Activated CD4-positive, alpha-beta T cell treated with anti-CD3 and anti-CD28 coated beads, Interleukin-2, amount 10 ng/mL, durations not matched to agents 24 days and 14 days (primary cell): ENCODE measurements at regions not wholly inside any gene's neighbourhood (a gene's known extent, or its start where the extent isn't known, plus 50 kb on each side); places are given as distances from the start of the nearest gene placed in this dataset.
"Not testable (repeated sequence)": the region's sequence is repeated elsewhere in the genome, so short reads cannot be mapped to it uniquely, and the experiment has no call there.

Source experiments
- DNase-seq: peaks from one replicate; pipeline ENCODE4 v3.0.0; 2022
- H3K27ac Mint-ChIP-seq: one replicate; pipeline ENCODE4 v1.8.0; 2022; ENCODE audit warnings: mild to moderate bottlenecking, mixed read lengths
- H3K27me3 Mint-ChIP-seq: one replicate; pipeline ENCODE4 v1.8.0; 2022; ENCODE audit warnings: mixed read lengths
- H3K36me3 Mint-ChIP-seq: one replicate; pipeline ENCODE4 v1.8.0; 2022; ENCODE audit warnings: low read depth, mild to moderate bottlenecking, mixed read lengths
- H3K4me1 Mint-ChIP-seq: one replicate; pipeline ENCODE4 v1.8.0; 2021; ENCODE audit warnings: mixed read lengths
- H3K4me3 Mint-ChIP-seq: one replicate; pipeline ENCODE4 v1.8.0; 2022; ENCODE audit warnings: mild to moderate bottlenecking, moderate library complexity, mixed read lengths
- H3K9me3 Mint-ChIP-seq: one replicate; pipeline ENCODE4 v1.8.0; 2021; ENCODE audit warnings: mixed read lengths
- intact Hi-C: fragments of 100-400 bp; cut with micrococcal nuclease; formaldehyde crosslinking; loops from one replicate; pipeline ENCODE4 v1.15.1; 2023

GRCh38 chr17:16875662-16876061 lies 96.3 kb downstream of the TNFRSF13B start:
- no peak overlapping the region for H3K4me3 Mint-ChIP-seq
- no peaks in the 10 kb centered on the region for H3K36me3 Mint-ChIP-seq
- peaks cover 2% of the 10 kb centered on the region for H3K27me3 Mint-ChIP-seq
- H3K9me3 Mint-ChIP-seq, result no peaks in the 10 kb centered on the region
- no peak for DNase-seq
- no peak overlapping the region for H3K27ac Mint-ChIP-seq
- intact Hi-C loops, result no loop called here
- no peaks in the 10 kb centered on the region for H3K4me1 Mint-ChIP-seq

- H3K27ac Mint-ChIP-seq, H3K4me3 Mint-ChIP-seq, DNase-seq, H3K9me3 Mint-ChIP-seq, intact Hi-C loops, H3K36me3 Mint-ChIP-seq, H3K4me1 Mint-ChIP-seq, H3K27me3 Mint-ChIP-seq: not testable (repeated sequence)
Observed at GRCh38 chr17:16874216-16874615, 97.7 kb downstream of the TNFRSF13B start.

- Mint-ChIP-seq H3K4me3 (no peak overlapping the region), H3K27me3 (peaks cover 2% of the 10 kb centered on the region), H3K9me3 (no peaks in the 10 kb centered on the region), H3K27ac (no peak overlapping the region), H3K4me1 (no peaks in the 10 kb centered on the region), H3K36me3 (no peaks in the 10 kb centered on the region)
- peak; percentile 75 for DNase-seq
- intact Hi-C loops, result loop anchor here (2.0 kb wide), 1 partner anchor 337 kb away; no protein-coding TSS in a partner anchor
Observed at GRCh38 chr17:16873174-16874035, 98.5 kb downstream of the TNFRSF13B start.

GRCh38 chr17:16872351-16873173 lies 99.4 kb downstream of the TNFRSF13B start:
- no peak for DNase-seq
- H3K27ac Mint-ChIP-seq, result no peak overlapping the region
- no peak overlapping the region for H3K4me3 Mint-ChIP-seq
- no peaks in the 10 kb centered on the region for H3K4me1 Mint-ChIP-seq
- H3K9me3 Mint-ChIP-seq, result no peaks in the 10 kb centered on the region
- intact Hi-C loops, result loop anchor here (2.0 kb wide), 1 partner anchor 336 kb away; no protein-coding TSS in a partner anchor
- H3K27me3 Mint-ChIP-seq, result peaks cover 2% of the 10 kb centered on the region
- no peaks in the 10 kb centered on the region for H3K36me3 Mint-ChIP-seq

GRCh38 chr17:16871446-16872190 lies 100.3 kb downstream of the TNFRSF13B start:
- H3K9me3 Mint-ChIP-seq, H3K4me3 Mint-ChIP-seq, DNase-seq, H3K36me3 Mint-ChIP-seq, H3K27me3 Mint-ChIP-seq, H3K27ac Mint-ChIP-seq, H3K4me1 Mint-ChIP-seq: not testable (repeated sequence)
- intact Hi-C loops, result loop anchor here (2.0 kb wide), 1 partner anchor 335 kb away; no protein-coding TSS in a partner anchor

- no peaks in the 10 kb centered on the region for H3K4me1 Mint-ChIP-seq
- DNase-seq, result no peak
- H3K4me3 Mint-ChIP-seq, result no peak overlapping the region
- no peak overlapping the region for H3K27ac Mint-ChIP-seq
- H3K9me3 Mint-ChIP-seq, result no peaks in the 10 kb centered on the region
- no peaks in the 10 kb centered on the region for H3K27me3 Mint-ChIP-seq
- H3K36me3 Mint-ChIP-seq, result no peaks in the 10 kb centered on the region
- intact Hi-C loops, result no loop called here
Observed at GRCh38 chr17:16870253-16871245, 101.4 kb downstream of the TNFRSF13B start.

GRCh38 chr17:16869531-16870252 lies 102.2 kb downstream of the TNFRSF13B start:
- H3K27ac Mint-ChIP-seq, H3K4me3 Mint-ChIP-seq, DNase-seq, intact Hi-C loops, H3K36me3 Mint-ChIP-seq, H3K27me3 Mint-ChIP-seq, H3K9me3 Mint-ChIP-seq, H3K4me1 Mint-ChIP-seq: not testable (repeated sequence)

GRCh38 chr17:16868616-16869015 lies 103.3 kb downstream of the TNFRSF13B start:
- H3K9me3 Mint-ChIP-seq, H3K27me3 Mint-ChIP-seq, intact Hi-C loops, H3K27ac Mint-ChIP-seq, H3K4me1 Mint-ChIP-seq, DNase-seq, H3K4me3 Mint-ChIP-seq, H3K36me3 Mint-ChIP-seq: not testable (repeated sequence)

GRCh38 chr17:16867545-16867944 lies 104.4 kb downstream of the TNFRSF13B start:
- H3K36me3 Mint-ChIP-seq, intact Hi-C loops, H3K4me1 Mint-ChIP-seq, DNase-seq, H3K9me3 Mint-ChIP-seq, H3K27me3 Mint-ChIP-seq, H3K27ac Mint-ChIP-seq, H3K4me3 Mint-ChIP-seq: not testable (repeated sequence)

GRCh38 chr17:16866841-16867240 lies 105.1 kb downstream of the TNFRSF13B start:
- H3K4me1 Mint-ChIP-seq, DNase-seq, intact Hi-C loops, H3K9me3 Mint-ChIP-seq, H3K27ac Mint-ChIP-seq, H3K27me3 Mint-ChIP-seq, H3K36me3 Mint-ChIP-seq, H3K4me3 Mint-ChIP-seq: not testable (repeated sequence)

GRCh38 chr17:16866436-16866835 lies 105.5 kb downstream of the TNFRSF13B start:
- intact Hi-C loops, result no loop called here
- Mint-ChIP-seq H3K27me3 (no peaks in the 10 kb centered on the region), H3K4me3 (no peak overlapping the region), H3K36me3 (no peaks in the 10 kb centered on the region), H3K4me1 (no peaks in the 10 kb centered on the region), H3K9me3 (no peaks in the 10 kb centered on the region), H3K27ac (no peak overlapping the region)
- no peak for DNase-seq

GRCh38 chr17:16865704-16866103 lies 106.2 kb downstream of the TNFRSF13B start:
- intact Hi-C loops, H3K27me3 Mint-ChIP-seq, H3K27ac Mint-ChIP-seq, H3K4me3 Mint-ChIP-seq, H3K4me1 Mint-ChIP-seq, DNase-seq, H3K36me3 Mint-ChIP-seq, H3K9me3 Mint-ChIP-seq: not testable (repeated sequence)
